GM18507 (cell line): ENCODE measurements at regions not wholly inside any gene's neighbourhood (a gene's known extent, or its start where the extent isn't known, plus 50 kb on each side); places are given as distances from the start of the nearest gene placed in this dataset.

Source experiments
- DNase-seq: peaks from one replicate; pipeline ENCODE4 v3.0.0; 2011; ENCODE audit warnings: low read depth; ENCODE audit not compliant: insufficient read length; ENCODE audit errors: extremely low spot score
- FAIRE-seq: peaks from 2 replicates; lab custom pipeline; 2011; peaks lifted over from hg19 to GRCh38; lab: Jason Lieb, UNC

- DNase-seq, result no peak
- FAIRE-seq, result peak; percentile 52
These were observed 358.6 kb downstream of the DUSP6 start for GRCh38 chr12:88993651-88994050.

GRCh38 chr12:88986056-88986455 is 366.2 kb downstream of the DUSP6 start:
- FAIRE-seq (no peak), DNase-seq (no peak)

DNA sequence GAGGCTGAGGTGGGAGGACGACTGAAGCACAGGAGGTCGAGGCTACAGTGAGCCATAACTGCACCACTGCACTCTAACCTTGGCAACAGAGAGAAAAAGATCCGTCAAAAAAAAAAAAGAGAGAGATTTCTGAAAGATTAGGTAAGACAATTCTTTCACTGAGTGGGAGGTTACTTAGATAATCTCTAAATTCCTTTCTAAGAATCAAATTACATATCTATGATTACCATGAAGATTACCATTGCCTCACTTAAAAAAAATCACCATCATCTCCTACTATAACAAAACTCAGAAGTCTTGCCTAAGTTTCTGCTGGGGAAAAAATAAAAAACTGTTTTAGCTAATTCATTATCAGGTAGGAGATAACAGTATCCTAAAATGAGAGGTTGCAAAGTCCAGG is 366.7 kb downstream of the DUSP6 start:
- FAIRE-seq (no peak), DNase-seq (no peak)

DNA sequence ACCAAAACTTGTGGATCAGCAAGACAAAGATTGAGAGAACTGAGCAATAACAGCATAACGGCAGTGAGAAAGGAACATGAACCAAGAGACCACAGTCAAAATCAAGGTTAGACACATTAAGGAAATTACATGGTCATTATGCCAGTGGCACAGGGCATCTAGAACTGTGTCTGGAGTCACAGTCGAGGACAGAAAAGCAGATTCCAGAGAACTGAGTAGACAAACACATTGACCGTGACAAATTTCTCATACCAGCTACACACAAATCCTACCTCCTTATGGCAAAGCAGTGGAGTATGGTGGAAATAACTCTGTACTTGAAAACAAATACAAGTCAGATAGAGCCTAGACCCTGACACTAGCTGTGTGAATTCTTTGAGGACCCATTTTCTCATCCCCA is 367.3 kb downstream of the DUSP6 start:
- FAIRE-seq, result no peak
- no peak for DNase-seq

GRCh38 chr12:88982694-88983093 is 369.6 kb downstream of the DUSP6 start:
- FAIRE-seq (no peak), DNase-seq (no peak)

- no peak for DNase-seq
- no peak for FAIRE-seq
These were observed 375.2 kb downstream of the DUSP6 start for GRCh38 chr12:88977115-88977514.

- FAIRE-seq (no peak), DNase-seq (no peak)
These were observed 378.3 kb downstream of the DUSP6 start for GRCh38 chr12:88973998-88974397.

DNA sequence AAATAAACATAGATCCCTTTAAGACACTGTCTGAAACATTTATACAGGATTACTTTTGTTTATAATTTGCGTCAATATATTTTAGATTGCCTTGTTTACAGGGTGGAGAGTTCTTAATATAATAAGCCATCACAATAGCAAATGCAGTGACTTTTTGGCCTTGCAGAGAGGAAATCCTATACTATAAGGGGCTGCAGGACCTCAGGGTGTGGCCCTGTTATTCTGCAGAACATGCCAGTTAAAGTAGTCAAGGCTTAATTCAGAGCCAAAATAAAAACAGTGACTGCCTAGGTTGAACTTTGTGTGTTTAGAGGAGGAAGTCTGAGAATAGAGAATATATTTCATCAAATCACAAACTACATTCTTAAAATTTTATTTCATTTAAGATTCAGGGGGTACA is 381.6 kb downstream of the DUSP6 start:
- no peak for DNase-seq
- no peak for FAIRE-seq

- DNase-seq (no peak), FAIRE-seq (no peak)
These were observed 383.2 kb downstream of the DUSP6 start for GRCh38 chr12:88969127-88969526.

- FAIRE-seq, result no peak
- DNase-seq, result no peak
These were observed 380.1 kb upstream of the KITLG start for GRCh38 chr12:88960213-88960878.

GRCh38 chr12:88958946-88959345 is 378.7 kb upstream of the KITLG start:
- DNase-seq, result no peak
- FAIRE-seq, result no peak

- FAIRE-seq, result no peak
- no peak for DNase-seq
These were observed 377.9 kb upstream of the KITLG start for GRCh38 chr12:88958153-88958552.

GRCh38 chr12:88957358-88957757 is 377.1 kb upstream of the KITLG start:
- DNase-seq (no peak), FAIRE-seq (no peak)

GRCh38 chr12:88955531-88955930 is 375.3 kb upstream of the KITLG start:
- FAIRE-seq, result no peak
- DNase-seq, result no peak

GRCh38 chr12:88953029-88953586 is 372.8 kb upstream of the KITLG start:
- no peak for FAIRE-seq

GRCh38 chr12:88952562-88952942 is 372.3 kb upstream of the KITLG start:
- no peak for DNase-seq
- no peak for FAIRE-seq

More at GRCh38 chr12:88953029-88953586, 372.8 kb upstream of the KITLG start:
- no peak for DNase-seq

GRCh38 chr12:88951860-88952561 is 371.7 kb upstream of the KITLG start:
- no peak for FAIRE-seq
- no peak for DNase-seq

GRCh38 chr12:88951177-88951576 is 370.9 kb upstream of the KITLG start:
- no peak for DNase-seq
- no peak for FAIRE-seq

DNA sequence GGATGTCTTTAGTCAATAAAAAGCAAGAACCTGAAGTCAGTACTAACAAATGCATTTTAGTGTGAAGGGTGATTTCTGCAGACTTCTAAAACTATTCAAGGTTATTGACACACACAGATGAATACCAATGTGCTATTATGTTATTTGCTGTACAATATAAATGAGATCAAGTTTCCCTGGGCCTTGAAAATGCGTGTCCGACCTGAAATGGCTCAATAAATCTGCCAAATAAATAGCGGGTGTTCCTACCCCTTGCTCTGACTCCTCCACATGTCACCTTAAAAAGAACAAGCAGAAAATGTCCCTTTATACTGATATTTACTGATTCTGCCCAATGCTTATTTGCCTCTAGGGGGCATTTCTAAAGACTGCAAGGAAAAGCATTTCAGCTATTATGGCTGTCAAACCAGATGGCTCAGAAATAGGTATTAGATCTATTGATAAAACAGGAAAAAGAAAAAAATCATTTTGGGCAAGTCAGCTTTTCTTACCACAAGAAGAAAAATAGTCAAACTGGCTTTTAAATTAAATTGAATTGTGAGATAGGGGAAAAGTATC is 367.3 kb upstream of the KITLG start:
- FAIRE-seq, result no peak
- no peak for DNase-seq

- DNase-seq, result no peak
These were observed 366.2 kb upstream of the KITLG start for GRCh38 chr12:88946372-88946997.

More at GRCh38 chr12:88946372-88946997, 366.2 kb upstream of the KITLG start:
- no peak for FAIRE-seq
